OCI-LY7 (cell line): ENCODE measurements at regions not wholly inside any gene's neighbourhood (a gene's known extent, or its start where the extent isn't known, plus 50 kb on each side); places are given as distances from the start of the nearest gene placed in this dataset.

Experiments used
- EZH2phosphoT487 ChIP-seq: fragments of 200-600 bp; sonication (generic); IDR thresholded peaks from 2 replicates; pipeline ENCODE4 v1.6.1; 2018; ENCODE audit warnings: low read depth, borderline replicate concordance, mild to moderate bottlenecking, mixed run types, antibody characterized with exemption, low read length, moderate library complexity, mixed read lengths
- TF ChIP-seq, protein P1 (sequence below): fragments of 200-600 bp; sonication (generic); conservative IDR thresholded peaks from 2 replicates; pipeline ENCODE4 v1.5.1; 2014; ENCODE audit warnings: mild to moderate bottlenecking, antibody characterized with exemption, low read length, moderate library complexity, mixed read lengths

DNA sequence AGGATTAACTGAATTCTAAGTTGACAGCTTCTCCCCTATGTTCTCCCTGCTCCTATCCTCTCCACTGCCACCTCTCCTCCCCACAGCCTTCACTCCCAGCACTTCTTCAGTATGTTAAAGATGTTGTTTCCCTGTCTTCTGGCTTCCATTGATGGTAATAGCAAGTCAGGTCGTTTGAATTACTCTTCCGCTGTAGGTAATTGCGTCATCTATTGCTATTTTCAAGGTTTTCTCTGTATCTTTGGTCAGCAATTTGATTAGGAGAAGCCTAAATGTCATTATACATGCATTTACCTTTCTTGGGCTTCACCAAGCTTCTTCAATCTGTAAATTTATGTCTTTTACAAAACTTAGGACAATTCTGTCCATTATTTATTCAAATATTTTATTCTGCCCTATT is 377.3 kb upstream of the KLF12 start:
- TF ChIP-seq, protein P1, sequence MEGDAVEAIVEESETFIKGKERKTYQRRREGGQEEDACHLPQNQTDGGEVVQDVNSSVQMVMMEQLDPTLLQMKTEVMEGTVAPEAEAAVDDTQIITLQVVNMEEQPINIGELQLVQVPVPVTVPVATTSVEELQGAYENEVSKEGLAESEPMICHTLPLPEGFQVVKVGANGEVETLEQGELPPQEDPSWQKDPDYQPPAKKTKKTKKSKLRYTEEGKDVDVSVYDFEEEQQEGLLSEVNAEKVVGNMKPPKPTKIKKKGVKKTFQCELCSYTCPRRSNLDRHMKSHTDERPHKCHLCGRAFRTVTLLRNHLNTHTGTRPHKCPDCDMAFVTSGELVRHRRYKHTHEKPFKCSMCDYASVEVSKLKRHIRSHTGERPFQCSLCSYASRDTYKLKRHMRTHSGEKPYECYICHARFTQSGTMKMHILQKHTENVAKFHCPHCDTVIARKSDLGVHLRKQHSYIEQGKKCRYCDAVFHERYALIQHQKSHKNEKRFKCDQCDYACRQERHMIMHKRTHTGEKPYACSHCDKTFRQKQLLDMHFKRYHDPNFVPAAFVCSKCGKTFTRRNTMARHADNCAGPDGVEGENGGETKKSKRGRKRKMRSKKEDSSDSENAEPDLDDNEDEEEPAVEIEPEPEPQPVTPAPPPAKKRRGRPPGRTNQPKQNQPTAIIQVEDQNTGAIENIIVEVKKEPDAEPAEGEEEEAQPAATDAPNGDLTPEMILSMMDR: no peak
- TF ChIP-seq EZH2phosphoT487: no peak
